GM21367 (cell line): ENCODE measurements at regions not wholly inside any gene's neighbourhood (a gene's known extent, or its start where the extent isn't known, plus 50 kb on each side); places are given as distances from the start of the nearest gene placed in this dataset.
"Not testable (repeated sequence)": the region's sequence is repeated elsewhere in the genome, so short reads cannot be mapped to it uniquely, and the experiment has no call there.

ENCODE experiments used
- ATAC-seq: cut with Tn5 transposase; IDR thresholded peaks from one replicate; pipeline ENCODE4 v1.9.1; 2021; ENCODE audit not compliant: unreplicated experiment

- not testable (repeated sequence) for ATAC-seq
These were observed 322.5 kb upstream of the ARPP21 start for GRCh38 chr3:35316841-35317240.

GRCh38 chr3:35320646-35321407 is 318.5 kb upstream of the ARPP21 start:
- ATAC-seq, result no peak

- ATAC-seq, result no peak
These were observed 317.3 kb upstream of the ARPP21 start for GRCh38 chr3:35322070-35322469.

- no peak for ATAC-seq
These were observed 303.6 kb upstream of the ARPP21 start for GRCh38 chr3:35335703-35336102.

- no peak for ATAC-seq
These were observed 302.7 kb upstream of the ARPP21 start for GRCh38 chr3:35336601-35337000.

GRCh38 chr3:35338186-35338585 is 301.1 kb upstream of the ARPP21 start:
- no peak for ATAC-seq

GRCh38 chr3:35380196-35380595 is 259.1 kb upstream of the ARPP21 start:
- ATAC-seq, result no peak

GRCh38 chr3:35383216-35383615 is 256.1 kb upstream of the ARPP21 start:
- ATAC-seq, result no peak

- no peak for ATAC-seq
These were observed 255.4 kb upstream of the ARPP21 start for GRCh38 chr3:35383719-35384555.

GRCh38 chr3:35385271-35385670 is 254.1 kb upstream of the ARPP21 start:
- ATAC-seq, result no peak

- no peak for ATAC-seq
These were observed 249.4 kb upstream of the ARPP21 start for GRCh38 chr3:35389907-35390306.

- no peak for ATAC-seq
These were observed 247.1 kb upstream of the ARPP21 start for GRCh38 chr3:35392187-35392586.

GRCh38 chr3:35393901-35394799 is 245.2 kb upstream of the ARPP21 start:
- no peak for ATAC-seq

- no peak for ATAC-seq
These were observed 244.4 kb upstream of the ARPP21 start for GRCh38 chr3:35394905-35395304.

- no peak for ATAC-seq
These were observed 237.7 kb upstream of the ARPP21 start for GRCh38 chr3:35401671-35402070.

GRCh38 chr3:35404571-35404970 is 234.8 kb upstream of the ARPP21 start:
- no peak for ATAC-seq

GRCh38 chr3:35408882-35409281 is 230.4 kb upstream of the ARPP21 start:
- no peak for ATAC-seq

- ATAC-seq, result no peak
These were observed 229.3 kb upstream of the ARPP21 start for GRCh38 chr3:35409991-35410390.

- no peak for ATAC-seq
These were observed 225.8 kb upstream of the ARPP21 start for GRCh38 chr3:35413483-35413882.

- no peak for ATAC-seq
These were observed 222.2 kb upstream of the ARPP21 start for GRCh38 chr3:35417080-35417479.

GRCh38 chr3:35422101-35422500 is 217.2 kb upstream of the ARPP21 start:
- ATAC-seq, result no peak
